ENCODE measurements at regions not wholly inside any gene's neighbourhood (a gene's known extent, or its start where the extent isn't known, plus 50 kb on each side); places are given as distances from the start of the nearest gene placed in this dataset.

DNA sequence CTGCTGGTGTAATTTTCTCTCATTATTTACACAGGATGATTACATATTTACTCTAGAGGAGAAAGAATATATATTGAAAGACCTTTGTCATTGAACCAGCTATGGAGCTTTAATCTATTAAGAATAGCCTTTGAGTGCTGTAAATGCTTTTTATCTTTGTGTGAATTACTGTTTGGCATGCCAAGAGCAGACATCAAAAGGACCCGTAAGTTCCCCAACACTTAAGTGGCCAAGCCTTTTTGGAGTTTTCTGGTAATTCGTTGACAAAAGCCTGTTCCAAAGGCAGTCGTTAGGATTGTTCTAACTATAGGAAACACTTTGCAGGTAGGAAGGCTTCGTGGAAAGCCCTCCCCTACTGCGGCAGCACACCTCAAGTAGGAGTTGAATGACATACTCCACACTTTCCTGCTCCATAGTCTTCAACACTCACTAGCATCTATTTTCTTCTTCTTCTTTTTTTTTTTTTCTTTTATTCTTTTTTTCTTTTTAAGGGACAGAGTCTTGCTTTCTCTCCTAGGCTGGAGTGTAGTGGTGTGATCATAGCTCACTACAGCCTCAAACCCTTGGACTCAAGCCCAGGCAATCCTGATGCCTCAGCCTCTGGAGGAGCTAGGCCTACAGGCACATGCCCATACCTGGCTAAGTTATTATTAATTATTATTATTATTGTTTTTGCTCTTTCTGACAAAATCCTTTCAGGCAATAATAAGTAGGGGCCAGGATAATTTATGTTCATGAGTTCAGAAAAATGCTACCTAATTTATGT, 98.6 kb downstream of the SUCNR1 start:
- intact Hi-C loops (cut with micrococcal nuclease): no loop called here
- ATAC-seq (ENCODE audit: low read depth) (no peak), DNase-seq (no peak)
- WGBS (ENCODE audit: insufficient coverage): 79% methylated on average over 2 of the region's 5 CpGs
- TF ChIP-seq, protein P1, sequence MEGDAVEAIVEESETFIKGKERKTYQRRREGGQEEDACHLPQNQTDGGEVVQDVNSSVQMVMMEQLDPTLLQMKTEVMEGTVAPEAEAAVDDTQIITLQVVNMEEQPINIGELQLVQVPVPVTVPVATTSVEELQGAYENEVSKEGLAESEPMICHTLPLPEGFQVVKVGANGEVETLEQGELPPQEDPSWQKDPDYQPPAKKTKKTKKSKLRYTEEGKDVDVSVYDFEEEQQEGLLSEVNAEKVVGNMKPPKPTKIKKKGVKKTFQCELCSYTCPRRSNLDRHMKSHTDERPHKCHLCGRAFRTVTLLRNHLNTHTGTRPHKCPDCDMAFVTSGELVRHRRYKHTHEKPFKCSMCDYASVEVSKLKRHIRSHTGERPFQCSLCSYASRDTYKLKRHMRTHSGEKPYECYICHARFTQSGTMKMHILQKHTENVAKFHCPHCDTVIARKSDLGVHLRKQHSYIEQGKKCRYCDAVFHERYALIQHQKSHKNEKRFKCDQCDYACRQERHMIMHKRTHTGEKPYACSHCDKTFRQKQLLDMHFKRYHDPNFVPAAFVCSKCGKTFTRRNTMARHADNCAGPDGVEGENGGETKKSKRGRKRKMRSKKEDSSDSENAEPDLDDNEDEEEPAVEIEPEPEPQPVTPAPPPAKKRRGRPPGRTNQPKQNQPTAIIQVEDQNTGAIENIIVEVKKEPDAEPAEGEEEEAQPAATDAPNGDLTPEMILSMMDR (IDR thresholded peaks at IDR 0.05): no peak
- no peak for TF ChIP-seq EZH2 (IDR thresholded peaks at IDR 0.05; ENCODE audit: borderline replicate concordance, insufficient read depth, low read depth, low read length, poor library complexity, severe bottlenecking)
- Mint-ChIP-seq H3K4me1 (no peaks in the 10 kb centered on the region), H3K27ac (no peak overlapping the region), H3K4me3 (no peak overlapping the region), H3K27me3 (no peaks in the 10 kb centered on the region), H3K9me3 (ENCODE audit: insufficient read depth) (no peaks in the 10 kb centered on the region)
- Histone ChIP-seq H2AFZ (ENCODE audit: insufficient read depth, low read depth, low read length, poor library complexity, severe bottlenecking) (no peak overlapping the region), H3K79me2 (ENCODE audit: control insufficient read depth, insufficient read depth, low read length) (no peaks in the 10 kb centered on the region), H3K27ac (ENCODE audit: low read length in 2 of 2) (no peak overlapping the region), H3K36me3 (replicated peaks in 1 of 2; ENCODE audit: control extremely low read depth in 1 of 2, control insufficient read depth in 1 of 2, extremely low read depth in 1 of 2, insufficient read depth in 2 of 2, low read length in 1 of 2) (no peaks in the 10 kb centered on the region), H4K20me1 (ENCODE audit: control insufficient read depth, insufficient read depth, low read length, poor library complexity, severe bottlenecking) (no peaks in the 10 kb centered on the region), H3K9me3 (ENCODE audit: control extremely low read depth in 1 of 3, control insufficient read depth in 2 of 3, insufficient read depth in 1 of 3, low read length in 2 of 3) (no peaks in the 10 kb centered on the region), H3K4me1 (ENCODE audit: control insufficient read depth in 2 of 2, insufficient read depth in 2 of 2, low read length in 2 of 2) (no peaks in the 10 kb centered on the region), H3K9ac (ENCODE audit: low read length) (no peak overlapping the region), H3K27me3 (replicated peaks in 1 of 4; ENCODE audit: control extremely low read depth in 1 of 4, control insufficient read depth in 3 of 4, insufficient read depth in 4 of 4, low read length in 3 of 4) (no peaks in the 10 kb centered on the region), H3K4me2 (replicated peaks; ENCODE audit: low read depth, low read length, poor library complexity, severe bottlenecking) (no peak overlapping the region), H3K4me3 (ENCODE audit: control extremely low read depth in 1 of 5, extremely low read depth in 1 of 5, insufficient read depth in 1 of 5, low read depth in 2 of 5, low read length in 4 of 5) (no peak overlapping the region)
- CTCF ChIA-PET: no interaction called here
- POLR2A ChIA-PET: no interaction called here

- ChIA-PET CTCF (no interaction called here), POLR2A (no interaction called here)
- Mint-ChIP-seq H3K27ac (no peak overlapping the region), H3K4me1 (no peaks in the 10 kb centered on the region), H3K27me3 (no peaks in the 10 kb centered on the region), H3K4me3 (no peak overlapping the region), H3K9me3 (ENCODE audit: insufficient read depth) (peaks cover 3% of the 10 kb centered on the region)
- no peaks in the 10 kb centered on the region for H4K20me1 ChIP-seq (ENCODE audit: control insufficient read depth, insufficient read depth, low read length, poor library complexity, severe bottlenecking)
- no peaks in the 10 kb centered on the region for H3K27me3 ChIP-seq (replicated peaks in 1 of 4; ENCODE audit: control extremely low read depth in 1 of 4, control insufficient read depth in 3 of 4, insufficient read depth in 4 of 4, low read length in 3 of 4)
- H3K36me3 ChIP-seq (replicated peaks in 1 of 2; ENCODE audit: control extremely low read depth in 1 of 2, control insufficient read depth in 1 of 2, extremely low read depth in 1 of 2, insufficient read depth in 2 of 2, low read length in 1 of 2): no peaks in the 10 kb centered on the region
- DNase-seq (no peak), ATAC-seq (ENCODE audit: low read depth) (no peak)
- peaks cover 0 to 1% (median 0%) of the 10 kb centered on the region in 3 donors for H3K9me3 ChIP-seq (ENCODE audit: control extremely low read depth in 1 of 3, control insufficient read depth in 2 of 3, insufficient read depth in 1 of 3, low read length in 2 of 3)
- H3K4me2 ChIP-seq (replicated peaks; ENCODE audit: low read depth, low read length, poor library complexity, severe bottlenecking): no peak overlapping the region
- intact Hi-C loops (cut with micrococcal nuclease): no loop called here
- H3K4me1 ChIP-seq (ENCODE audit: control insufficient read depth in 2 of 2, insufficient read depth in 2 of 2, low read length in 2 of 2): no peaks in the 10 kb centered on the region
- no peaks in the 10 kb centered on the region for H3K79me2 ChIP-seq (ENCODE audit: control insufficient read depth, insufficient read depth, low read length)
- H3K27ac ChIP-seq (ENCODE audit: low read length in 2 of 2): no peak overlapping the region
- no peak overlapping the region for H3K4me3 ChIP-seq (ENCODE audit: control extremely low read depth in 1 of 5, extremely low read depth in 1 of 5, insufficient read depth in 1 of 5, low read depth in 2 of 5, low read length in 4 of 5)
- TF ChIP-seq EZH2 (IDR thresholded peaks at IDR 0.05; ENCODE audit: borderline replicate concordance, insufficient read depth, low read depth, low read length, poor library complexity, severe bottlenecking): no peak
- TF ChIP-seq, protein P1 (IDR thresholded peaks at IDR 0.05): no peak
- no peak overlapping the region for H3K9ac ChIP-seq (ENCODE audit: low read length)
- H2AFZ ChIP-seq (ENCODE audit: insufficient read depth, low read depth, low read length, poor library complexity, severe bottlenecking): no peak overlapping the region
- WGBS (ENCODE audit: insufficient coverage): 67% methylated on average over 1 of the region's 3 CpGs
Measured at GRCh38 chr3:151974067-151974466, 100.6 kb downstream of the SUCNR1 start.

All from B cell (primary cell).